ENCODE measurements at regions not wholly inside any gene's neighbourhood (a gene's known extent, or its start where the extent isn't known, plus 50 kb on each side); places are given as distances from the start of the nearest gene placed in this dataset.

DNA sequence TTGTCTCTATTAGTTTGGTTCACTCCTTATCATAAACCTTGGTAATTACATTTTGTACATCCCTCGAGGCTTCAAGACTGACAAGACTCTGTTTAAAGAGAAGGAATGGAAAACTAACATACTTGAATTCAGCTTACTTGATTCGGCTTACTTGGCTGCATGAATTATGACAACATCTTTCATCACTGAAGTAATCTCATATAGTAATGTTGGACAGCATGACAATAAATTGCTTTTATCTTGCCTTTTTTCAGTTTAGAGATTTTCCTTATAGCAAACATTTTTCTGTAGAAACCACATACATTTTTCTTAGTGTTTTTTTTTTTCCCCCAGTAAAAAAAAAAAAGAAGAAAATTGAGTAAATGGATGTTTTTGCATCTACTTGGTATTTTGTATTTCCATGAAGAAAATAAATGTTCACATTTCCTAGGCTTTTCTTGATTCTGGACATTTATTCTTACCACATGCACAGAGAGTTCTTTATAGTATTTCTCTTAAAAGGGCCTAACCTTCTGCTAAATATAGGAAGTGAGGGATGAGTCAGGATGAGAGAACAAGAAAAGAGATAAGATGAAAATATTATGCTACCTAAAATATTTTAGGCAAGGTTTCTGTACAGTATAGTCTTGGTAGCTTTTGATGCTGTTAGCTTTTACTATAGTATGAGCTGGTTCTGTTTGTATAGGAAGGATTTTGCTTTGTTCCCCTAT is 101.0 kb upstream of the HDGFL1 start:
- intact Hi-C loops (cut with micrococcal nuclease), result no loop called here
- no peaks in the 10 kb centered on the region for H3K4me1 Mint-ChIP-seq
- H3K27ac Mint-ChIP-seq, result no peak overlapping the region
- ATAC-seq (ENCODE audit: low read depth) (no peak), DNase-seq (no peak)
- H3K4me3 Mint-ChIP-seq, result no peak overlapping the region
- H3K27me3 Mint-ChIP-seq, result no peaks in the 10 kb centered on the region
- TF ChIP-seq, protein P1, sequence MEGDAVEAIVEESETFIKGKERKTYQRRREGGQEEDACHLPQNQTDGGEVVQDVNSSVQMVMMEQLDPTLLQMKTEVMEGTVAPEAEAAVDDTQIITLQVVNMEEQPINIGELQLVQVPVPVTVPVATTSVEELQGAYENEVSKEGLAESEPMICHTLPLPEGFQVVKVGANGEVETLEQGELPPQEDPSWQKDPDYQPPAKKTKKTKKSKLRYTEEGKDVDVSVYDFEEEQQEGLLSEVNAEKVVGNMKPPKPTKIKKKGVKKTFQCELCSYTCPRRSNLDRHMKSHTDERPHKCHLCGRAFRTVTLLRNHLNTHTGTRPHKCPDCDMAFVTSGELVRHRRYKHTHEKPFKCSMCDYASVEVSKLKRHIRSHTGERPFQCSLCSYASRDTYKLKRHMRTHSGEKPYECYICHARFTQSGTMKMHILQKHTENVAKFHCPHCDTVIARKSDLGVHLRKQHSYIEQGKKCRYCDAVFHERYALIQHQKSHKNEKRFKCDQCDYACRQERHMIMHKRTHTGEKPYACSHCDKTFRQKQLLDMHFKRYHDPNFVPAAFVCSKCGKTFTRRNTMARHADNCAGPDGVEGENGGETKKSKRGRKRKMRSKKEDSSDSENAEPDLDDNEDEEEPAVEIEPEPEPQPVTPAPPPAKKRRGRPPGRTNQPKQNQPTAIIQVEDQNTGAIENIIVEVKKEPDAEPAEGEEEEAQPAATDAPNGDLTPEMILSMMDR (IDR thresholded peaks at IDR 0.05), result no peak
- ChIA-PET POLR2A (no interaction called here), CTCF (no interaction called here)
- H3K36me3 Mint-ChIP-seq (ENCODE audit: low read depth), result no peaks in the 10 kb centered on the region
- peaks cover 5% of the 10 kb centered on the region for H3K9me3 Mint-ChIP-seq

DNA sequence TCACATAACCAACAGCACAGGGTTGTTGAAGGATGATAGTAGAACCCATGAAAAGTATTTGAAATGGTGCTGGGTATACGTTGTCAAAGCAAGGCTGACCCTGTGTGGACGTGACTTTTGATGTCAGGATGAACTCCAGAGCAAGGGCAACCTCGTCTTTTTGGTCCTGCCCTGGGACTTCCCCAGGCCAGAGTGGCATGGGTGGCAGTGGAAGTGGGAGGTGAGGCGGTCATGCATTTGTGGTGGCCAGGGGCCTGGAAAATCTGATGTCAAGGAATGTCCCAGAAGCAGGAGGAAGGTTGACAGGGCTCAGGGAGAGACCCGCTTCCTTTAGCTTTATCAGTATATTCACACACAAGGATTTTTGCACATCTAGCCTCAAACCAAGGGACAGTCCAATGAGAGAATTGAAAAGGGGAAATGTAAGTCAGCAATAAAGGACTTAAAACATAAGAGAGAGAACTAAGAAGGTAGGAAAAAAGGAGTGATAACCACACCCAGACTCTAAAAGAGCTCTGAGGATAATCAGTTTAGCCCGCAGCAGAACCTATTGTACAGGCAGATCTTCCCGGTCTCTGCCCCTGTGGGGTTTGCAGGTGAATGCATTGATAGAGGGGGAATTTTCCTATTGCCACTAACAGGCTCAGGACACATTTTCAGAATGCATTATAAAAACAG is 98.8 kb upstream of the HDGFL1 start:
- ATAC-seq (ENCODE audit: low read depth) (no peak), DNase-seq (no peak)
- intact Hi-C loops (cut with micrococcal nuclease), result no loop called here
- TF ChIP-seq, protein P1 (IDR thresholded peaks at IDR 0.05), result no peak
- POLR2A ChIA-PET, result no interaction called here
- no peak overlapping the region for H3K27ac Mint-ChIP-seq
- no peaks in the 10 kb centered on the region for H3K4me1 Mint-ChIP-seq
- no peak overlapping the region for H3K4me3 Mint-ChIP-seq
- CTCF ChIA-PET, result no interaction called here
- no peaks in the 10 kb centered on the region for H3K27me3 Mint-ChIP-seq
- H3K36me3 Mint-ChIP-seq (ENCODE audit: low read depth), result no peaks in the 10 kb centered on the region
- peaks cover 3% of the 10 kb centered on the region for H3K9me3 Mint-ChIP-seq

DNA sequence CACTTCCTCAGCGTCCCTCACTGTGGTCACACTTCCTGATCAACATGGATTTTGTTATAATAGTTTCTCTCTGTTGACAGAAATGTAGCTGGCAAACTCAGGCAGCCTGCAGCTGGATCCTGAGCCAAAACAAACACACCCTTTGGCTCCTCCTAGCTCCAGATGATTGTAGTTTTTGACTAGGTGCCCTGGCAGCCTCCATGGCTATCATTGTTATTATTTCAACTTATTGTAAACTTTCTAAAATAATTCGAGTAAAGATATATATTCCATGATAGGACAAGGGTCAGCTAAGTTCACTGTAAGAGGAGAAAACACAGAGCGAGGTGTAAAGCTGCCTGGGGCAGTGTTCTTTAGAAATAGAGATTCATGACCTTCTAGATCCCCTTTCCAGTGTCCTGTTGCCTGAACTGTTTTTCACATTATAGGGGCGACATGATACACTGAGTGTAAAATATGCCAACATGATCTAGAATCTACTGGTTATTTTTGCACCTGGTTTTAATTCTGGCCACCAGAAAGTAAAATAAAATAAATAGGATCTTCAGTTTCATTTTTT is 98.2 kb upstream of the HDGFL1 start:
- POLR2A ChIA-PET, result no interaction called here
- DNase-seq (no peak), ATAC-seq (ENCODE audit: low read depth) (no peak)
- Mint-ChIP-seq H3K4me3 (no peak overlapping the region), H3K9me3 (peaks cover 6% of the 10 kb centered on the region), H3K36me3 (ENCODE audit: low read depth) (no peaks in the 10 kb centered on the region), H3K27me3 (no peaks in the 10 kb centered on the region), H3K4me1 (no peaks in the 10 kb centered on the region), H3K27ac (no peak overlapping the region)
- intact Hi-C loops (cut with micrococcal nuclease), result no loop called here
- CTCF ChIA-PET, result no interaction called here
- TF ChIP-seq, protein P1 (IDR thresholded peaks at IDR 0.05), result no peak

DNA sequence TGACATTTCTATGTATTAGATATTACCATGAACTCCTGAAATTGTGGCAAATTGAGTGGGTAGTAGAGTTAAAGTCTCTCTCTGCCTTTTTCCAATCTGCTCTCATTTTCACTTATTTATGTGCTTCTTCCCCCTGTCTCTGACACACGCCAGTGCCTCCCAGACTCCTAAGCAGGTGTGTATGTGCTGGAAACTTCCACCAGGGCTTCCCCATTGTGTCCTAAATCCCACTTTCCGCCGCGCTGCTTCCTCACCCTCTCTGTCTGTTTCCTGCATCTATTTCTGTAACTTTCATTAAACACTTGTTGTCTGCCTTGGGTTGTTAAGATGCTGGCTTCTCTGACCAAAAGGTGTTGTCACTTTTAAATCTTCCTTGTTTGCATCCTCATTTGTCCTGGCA is 97.6 kb upstream of the HDGFL1 start:
- Mint-ChIP-seq H3K4me3 (no peak overlapping the region), H3K9me3 (peaks cover 6% of the 10 kb centered on the region), H3K4me1 (no peaks in the 10 kb centered on the region), H3K27ac (no peak overlapping the region), H3K27me3 (no peaks in the 10 kb centered on the region), H3K36me3 (ENCODE audit: low read depth) (no peaks in the 10 kb centered on the region)
- TF ChIP-seq, protein P1 (IDR thresholded peaks at IDR 0.05), result no peak
- ChIA-PET CTCF (no interaction called here), POLR2A (no interaction called here)
- intact Hi-C loops (cut with micrococcal nuclease), result no loop called here
- ATAC-seq (ENCODE audit: low read depth), result no peak
- no peak for DNase-seq

DNA sequence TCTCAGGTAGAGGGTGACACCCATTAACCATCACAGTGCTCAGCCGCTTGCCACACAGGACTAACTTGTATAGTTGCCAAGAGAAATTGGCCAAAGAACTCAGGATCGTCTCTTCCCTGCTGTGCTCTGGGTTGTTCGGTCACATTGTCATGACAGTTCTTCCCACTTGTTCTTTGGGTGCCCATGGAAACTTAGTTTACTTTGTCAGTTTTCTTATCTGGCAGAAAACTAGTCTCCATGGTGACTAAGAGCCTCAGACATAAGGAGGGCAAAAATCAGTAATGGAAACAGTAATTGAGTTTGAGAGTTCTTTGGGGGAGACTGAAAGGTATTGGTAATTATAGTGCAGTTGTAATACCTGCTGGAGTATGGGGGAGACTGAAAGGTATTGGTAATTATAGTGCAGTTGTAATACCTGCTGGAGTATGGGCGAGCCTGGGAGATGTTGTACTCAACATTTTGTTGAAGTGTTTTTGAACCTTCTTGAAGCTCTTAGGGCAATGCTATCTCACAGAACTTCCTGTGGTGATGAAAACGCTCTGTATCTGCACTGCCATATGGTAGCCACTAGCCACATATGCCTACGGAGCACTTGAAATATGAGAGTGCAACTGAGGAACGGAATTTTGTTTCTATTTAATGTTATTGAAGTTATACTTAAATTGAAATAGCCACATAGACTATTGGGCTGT is 95.2 kb upstream of the HDGFL1 start:
- ATAC-seq (ENCODE audit: low read depth) (no peak), DNase-seq (no peak)
- TF ChIP-seq, protein P1 (IDR thresholded peaks at IDR 0.05), result no peak
- intact Hi-C loops (cut with micrococcal nuclease), result no loop called here
- peaks cover 6% of the 10 kb centered on the region for H3K9me3 Mint-ChIP-seq
- POLR2A ChIA-PET, result no interaction called here
- H3K4me1 Mint-ChIP-seq, result no peaks in the 10 kb centered on the region
- CTCF ChIA-PET, result no interaction called here
- no peak overlapping the region for H3K27ac Mint-ChIP-seq
- no peak overlapping the region for H3K4me3 Mint-ChIP-seq
- H3K36me3 Mint-ChIP-seq (ENCODE audit: low read depth), result no peaks in the 10 kb centered on the region
- H3K27me3 Mint-ChIP-seq, result no peaks in the 10 kb centered on the region
